ENCODE measurements at regions not wholly inside any gene's neighbourhood (a gene's known extent, or its start where the extent isn't known, plus 50 kb on each side); places are given as distances from the start of the nearest gene placed in this dataset.

GRCh38 chr6:27139756-27140579 is 107.5 kb upstream of the PRSS16 start (continued):
- no peak for TF ChIP-seq BCL3 (IDR thresholded peaks at IDR 0.05; ENCODE audit: borderline replicate concordance, insufficient read depth, low read depth, low read length, poor library complexity, severe bottlenecking)
- no peak for TF ChIP-seq ZNF384 (IDR thresholded peaks at IDR 0.05; ENCODE audit: borderline replicate concordance, low read depth, low read length)
- no peak for TF ChIP-seq ATF2 (IDR thresholded peaks at IDR 0.05; ENCODE audit: low read length)
- no peak for TF ChIP-seq BCLAF1 (IDR thresholded peaks at IDR 0.05)
- TF ChIP-seq HDGF (IDR thresholded peaks at IDR 0.05) = no peak
- no peak for TF ChIP-seq USF1 (IDR thresholded peaks at IDR 0.05; ENCODE audit: borderline replicate concordance, extremely low read length, insufficient read depth, low read depth, low read length)
- no peak for TF ChIP-seq GATAD2B (conservative IDR thresholded peaks at IDR 0.05; ENCODE audit: low read depth)
- TF ChIP-seq ZNF622 (IDR thresholded peaks at IDR 0.05) = no peak
- no peak for TF ChIP-seq NKRF (conservative IDR thresholded peaks at IDR 0.05)
- no peak for TF ChIP-seq NFYB (IDR thresholded peaks at IDR 0.05; ENCODE audit: insufficient read depth, low read depth, low read length)
- peak; percentile 71; the same call in 1 of the 2 replicates for TF ChIP-seq PML (IDR thresholded peaks at IDR 0.05; ENCODE audit: low read length)
- no peak for TF ChIP-seq RAD51 (IDR thresholded peaks at IDR 0.05)
- no peak for TF ChIP-seq ZBTB40 (IDR thresholded peaks at IDR 0.05; ENCODE audit: borderline replicate concordance)
- no peak for TF ChIP-seq RAD21 (IDR thresholded peaks at IDR 0.05; ENCODE audit: insufficient read depth, low read depth, low read length)
- TF ChIP-seq ZZZ3 (IDR thresholded peaks at IDR 0.05; ENCODE audit: control insufficient read depth, insufficient read length, low read depth) = no peak
